Activated CD4-positive, alpha-beta T cell treated with anti-CD3 and anti-CD28 coated beads, Interleukin-2, amount 50 U/mL, for 24 hours (primary cell): ENCODE measurements at regions not wholly inside any gene's neighbourhood (a gene's known extent, or its start where the extent isn't known, plus 50 kb on each side); places are given as distances from the start of the nearest gene placed in this dataset.
"Not testable (repeated sequence)": the region's sequence is repeated elsewhere in the genome, so short reads cannot be mapped to it uniquely, and the experiment has no call there.

Experiments
- DNase-seq, 2 donors: peaks; one replicate each; pipeline ENCODE4 v3.0.0-alpha.2; 2020; ENCODE audit warnings: low read depth in 1 of 2, low spot score in 1 of 2

GRCh38 chr9:710951-711745 is 130.3 kb upstream of the DMRT1 start:
- DNase-seq: no peak

- no peak for DNase-seq
Observed at GRCh38 chr9:711761-712553, 129.5 kb upstream of the DMRT1 start.

DNA sequence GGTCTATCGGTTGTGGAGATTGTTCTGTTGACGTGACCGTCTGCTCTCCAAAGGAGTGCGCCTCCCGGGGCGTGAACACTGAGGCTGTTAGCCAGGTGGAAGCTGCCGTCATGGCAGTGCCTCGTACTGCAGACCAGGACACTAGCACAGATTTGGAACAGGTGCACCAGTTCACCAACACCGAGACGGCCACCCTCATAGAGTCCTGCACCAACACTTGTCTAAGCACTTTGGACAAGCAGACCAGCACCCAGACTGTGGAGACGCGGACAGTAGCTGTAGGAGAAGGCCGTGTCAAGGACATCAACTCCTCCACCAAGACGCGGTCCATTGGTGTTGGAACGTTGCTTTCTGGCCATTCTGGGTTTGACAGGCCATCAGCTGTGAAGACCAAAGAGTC is 128.9 kb upstream of the DMRT1 start:
- DNase-seq: no peak

GRCh38 chr9:713091-713490 is 128.4 kb upstream of the DMRT1 start:
- no peak for DNase-seq

- no peak for DNase-seq
Observed at GRCh38 chr9:714675-715074, 126.8 kb upstream of the DMRT1 start.

- no peak for DNase-seq
Observed at GRCh38 chr9:715300-715699, 126.2 kb upstream of the DMRT1 start.

- no peak for DNase-seq
Observed at GRCh38 chr9:715743-716400, 125.6 kb upstream of the DMRT1 start.

DNA sequence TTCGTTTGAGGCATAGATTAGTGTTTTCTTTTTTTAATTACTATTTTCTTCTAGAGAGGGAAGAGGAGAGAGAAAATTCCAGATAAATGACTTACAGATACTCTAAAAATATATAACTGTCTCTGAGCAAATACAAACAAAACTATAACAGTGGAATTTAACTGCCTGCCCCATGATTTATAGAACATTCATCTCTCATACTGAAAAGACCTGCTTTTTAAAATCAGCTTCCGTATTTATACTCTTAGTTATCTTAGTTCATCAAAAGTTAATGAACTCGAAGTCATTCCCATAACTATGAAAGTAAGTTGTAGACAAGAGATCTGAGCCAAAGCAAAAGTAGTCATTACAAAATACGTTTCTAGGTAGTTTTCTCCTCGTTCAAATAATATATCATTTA is 123.8 kb upstream of the DMRT1 start:
- no peak for DNase-seq

- no peak for DNase-seq
Observed at GRCh38 chr9:720239-720881, 121.1 kb upstream of the DMRT1 start.

DNA sequence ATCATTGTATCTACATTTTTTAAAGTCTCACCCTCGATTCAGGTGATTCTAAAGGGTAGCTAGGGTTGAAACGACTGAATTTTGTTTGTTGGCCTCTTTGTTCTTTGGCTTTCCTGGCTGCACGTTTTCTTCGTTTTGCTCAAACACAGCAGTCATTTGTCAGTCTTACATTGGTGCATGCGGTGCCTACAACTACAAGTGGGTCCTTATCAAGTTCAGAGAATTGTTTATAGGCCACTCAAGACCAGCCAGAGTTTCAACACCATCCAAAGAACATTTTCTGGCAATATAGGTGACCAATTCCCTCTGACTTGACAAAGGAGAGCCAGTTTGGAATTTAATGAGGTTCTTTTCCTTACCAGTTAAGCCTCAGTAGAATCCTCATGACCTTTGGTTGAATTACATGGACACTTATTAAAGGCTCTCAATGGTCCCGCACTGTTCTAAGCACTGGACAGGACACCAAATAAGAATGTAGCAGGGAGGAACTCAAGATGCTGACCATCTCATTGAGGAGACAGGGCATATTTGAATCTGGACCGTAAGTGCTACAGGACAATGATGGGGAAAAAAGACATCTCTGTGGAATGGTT is 119.0 kb upstream of the DMRT1 start:
- DNase-seq: no peak

DNA sequence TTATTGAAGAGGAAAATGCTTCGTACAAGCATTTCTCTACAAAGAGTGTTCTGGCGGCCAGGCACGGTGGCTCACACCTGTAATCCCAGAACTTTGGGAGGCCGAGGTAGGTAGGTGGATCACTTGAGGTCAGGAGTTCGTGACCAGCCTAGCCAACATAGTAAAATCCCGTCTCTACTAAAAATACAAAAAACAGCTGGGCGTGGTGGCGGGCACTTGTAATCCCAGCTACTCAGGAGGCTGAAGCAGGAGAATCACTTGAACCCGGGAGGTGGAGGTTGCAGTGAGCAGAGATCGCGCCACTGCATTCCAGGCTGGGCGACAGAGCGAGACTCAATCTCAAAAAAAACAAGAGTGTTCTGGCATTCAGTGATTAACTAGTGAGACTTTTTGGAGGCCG is 117.0 kb upstream of the DMRT1 start:
- not testable (repeated sequence) for DNase-seq

- DNase-seq: no peak
Observed at GRCh38 chr9:726005-726404, 115.5 kb upstream of the DMRT1 start.

GRCh38 chr9:727767-728166 is 113.7 kb upstream of the DMRT1 start:
- DNase-seq: no peak

DNA sequence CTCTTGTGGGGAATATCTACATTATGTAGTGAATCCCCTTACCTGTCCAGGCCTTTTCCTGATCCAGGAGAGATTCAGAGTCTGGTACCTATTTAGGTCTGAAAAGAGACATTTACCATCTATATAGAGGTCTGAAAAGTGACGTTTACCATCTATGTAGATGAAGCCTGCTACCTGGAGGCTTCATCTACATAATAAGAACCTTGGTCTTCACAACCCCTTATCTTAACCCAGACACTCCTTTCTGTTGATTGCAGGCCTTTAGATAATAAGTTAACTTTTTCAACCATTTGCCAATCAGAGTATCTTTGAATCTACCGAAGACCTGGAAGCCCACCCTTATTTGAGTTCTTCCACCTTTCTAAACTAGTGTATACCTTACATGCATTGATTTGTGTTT is 113.0 kb upstream of the DMRT1 start:
- no peak for DNase-seq

GRCh38 chr9:731474-731873 is 110.0 kb upstream of the DMRT1 start:
- DNase-seq: no peak

DNA sequence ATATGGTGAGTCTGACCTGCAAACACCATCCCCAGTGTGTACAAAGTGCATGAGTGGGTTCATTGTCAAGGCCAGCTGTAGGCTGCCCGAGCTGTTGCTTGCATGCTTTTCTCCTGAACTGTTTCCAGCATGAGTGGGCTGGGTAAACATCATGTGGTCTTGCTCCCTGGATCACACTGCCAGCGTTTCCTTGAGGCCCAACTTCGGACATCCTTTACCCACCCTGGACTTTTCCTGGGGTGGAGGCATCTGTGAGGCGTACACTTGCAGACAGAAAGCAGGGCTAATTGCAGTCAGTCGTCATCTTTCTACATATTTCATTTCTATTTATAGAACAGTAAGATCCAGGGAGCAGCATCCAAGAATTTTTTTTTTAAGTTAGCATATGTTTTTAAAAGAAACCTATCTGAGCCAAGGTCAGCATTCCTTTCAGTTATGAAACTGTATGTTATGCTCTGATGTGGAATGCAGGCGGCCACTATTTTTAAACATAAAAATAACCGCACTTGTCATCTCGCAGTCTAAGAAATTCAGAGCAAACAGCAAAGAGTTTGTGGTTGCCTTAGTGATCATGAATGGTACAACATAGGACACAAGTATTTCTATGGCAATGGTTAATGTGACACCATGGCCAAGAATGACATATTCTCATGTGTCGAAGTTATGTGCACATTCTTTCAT is 106.5 kb upstream of the DMRT1 start:
- DNase-seq: no peak

GRCh38 chr9:737400-738120 is 103.9 kb upstream of the DMRT1 start:
- no peak for DNase-seq

- DNase-seq: no peak
Observed at GRCh38 chr9:738209-738915, 103.1 kb upstream of the DMRT1 start.

DNA sequence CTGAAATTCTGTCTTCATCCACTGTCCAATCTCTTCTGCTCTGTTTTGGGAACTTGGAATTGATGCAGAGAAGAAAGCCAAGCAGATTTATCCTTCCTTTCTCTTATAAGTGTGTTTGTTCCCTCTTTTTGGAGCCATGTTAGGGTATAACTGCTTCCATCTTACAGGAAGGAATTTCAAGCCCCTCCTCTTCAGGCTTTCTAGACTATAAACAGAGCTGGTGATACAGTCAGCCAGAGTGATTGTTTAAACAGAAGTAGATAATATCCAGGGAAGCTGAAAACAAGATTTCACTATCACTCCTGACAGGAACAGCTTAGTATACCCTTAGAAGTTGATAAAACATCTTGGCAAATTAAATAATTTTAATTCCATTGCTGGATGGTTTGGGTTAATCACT is 102.1 kb upstream of the DMRT1 start:
- DNase-seq: no peak
